GM21723 (cell line): ENCODE measurements at regions not wholly inside any gene's neighbourhood (a gene's known extent, or its start where the extent isn't known, plus 50 kb on each side); places are given as distances from the start of the nearest gene placed in this dataset.
A peak's percentile ranks its signal among the peaks of the same experiment; 100 is the strongest.
"Not testable (repeated sequence)": the region's sequence is repeated elsewhere in the genome, so short reads cannot be mapped to it uniquely, and the experiment has no call there.

Experiments used
- ATAC-seq: cut with Tn5 transposase; IDR thresholded peaks from one replicate; pipeline ENCODE4 v1.9.1; 2021; ENCODE audit warnings: mild to moderate bottlenecking, moderate library complexity; ENCODE audit not compliant: unreplicated experiment

DNA sequence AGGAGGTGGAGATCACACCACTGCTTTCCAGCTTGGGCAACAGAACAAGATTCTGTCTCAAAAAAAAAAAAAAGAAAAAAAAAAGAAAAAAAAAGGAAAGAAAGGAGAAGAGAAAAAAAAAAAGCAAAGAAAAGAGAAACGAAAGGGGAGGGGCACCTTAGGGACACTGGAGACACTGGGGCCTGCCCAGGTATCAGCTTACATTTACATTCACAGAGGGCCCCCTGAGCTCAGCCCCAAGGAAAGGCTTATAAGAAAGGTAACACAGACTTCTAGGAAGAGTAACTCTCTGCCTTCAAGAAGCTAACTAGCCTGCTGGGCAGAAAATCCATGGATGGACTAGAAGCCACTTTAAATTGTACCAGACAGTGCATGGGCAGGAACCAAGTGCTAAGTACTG is 108.8 kb downstream of the NPY start:
- ATAC-seq: no peak

DNA sequence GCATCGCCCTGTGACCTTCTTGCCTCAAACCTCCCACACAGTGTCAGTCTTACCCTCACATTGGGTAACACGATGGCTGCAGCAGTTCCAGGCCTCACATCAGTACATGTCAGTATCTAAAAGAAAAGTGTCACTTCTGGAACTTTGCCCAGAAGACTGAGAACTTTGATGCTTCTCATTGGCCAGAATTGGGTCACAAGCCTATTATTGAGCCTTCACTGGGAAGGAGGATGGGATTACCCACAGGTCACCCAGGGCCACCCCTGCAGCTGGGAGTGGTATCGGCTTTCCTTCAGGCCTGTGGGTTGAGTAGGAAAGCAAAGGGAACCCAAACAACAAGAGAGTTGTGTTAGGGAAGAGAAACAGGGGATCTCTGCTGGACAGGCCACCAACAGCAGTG is 111.5 kb downstream of the NPY start:
- ATAC-seq: no peak

DNA sequence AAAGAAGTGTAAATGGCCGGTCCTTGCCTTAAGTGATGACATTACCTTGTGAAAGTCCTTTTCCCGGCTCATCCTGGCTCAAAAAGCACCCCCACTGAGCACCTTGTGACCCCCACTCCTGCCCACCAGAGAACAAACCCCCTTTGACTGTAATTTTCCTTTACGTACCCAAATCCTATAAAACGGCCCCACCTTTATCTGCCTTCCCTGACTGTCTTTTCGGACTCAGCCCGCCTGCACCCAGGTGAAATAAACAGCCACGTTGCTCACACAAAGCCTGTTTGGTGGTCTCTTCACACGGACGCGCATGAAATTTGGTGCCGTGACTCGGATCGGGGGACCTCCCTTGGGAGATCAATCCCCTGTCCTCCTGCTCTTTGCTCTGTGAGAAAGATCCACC is 112.4 kb downstream of the NPY start:
- ATAC-seq: not testable (repeated sequence)

DNA sequence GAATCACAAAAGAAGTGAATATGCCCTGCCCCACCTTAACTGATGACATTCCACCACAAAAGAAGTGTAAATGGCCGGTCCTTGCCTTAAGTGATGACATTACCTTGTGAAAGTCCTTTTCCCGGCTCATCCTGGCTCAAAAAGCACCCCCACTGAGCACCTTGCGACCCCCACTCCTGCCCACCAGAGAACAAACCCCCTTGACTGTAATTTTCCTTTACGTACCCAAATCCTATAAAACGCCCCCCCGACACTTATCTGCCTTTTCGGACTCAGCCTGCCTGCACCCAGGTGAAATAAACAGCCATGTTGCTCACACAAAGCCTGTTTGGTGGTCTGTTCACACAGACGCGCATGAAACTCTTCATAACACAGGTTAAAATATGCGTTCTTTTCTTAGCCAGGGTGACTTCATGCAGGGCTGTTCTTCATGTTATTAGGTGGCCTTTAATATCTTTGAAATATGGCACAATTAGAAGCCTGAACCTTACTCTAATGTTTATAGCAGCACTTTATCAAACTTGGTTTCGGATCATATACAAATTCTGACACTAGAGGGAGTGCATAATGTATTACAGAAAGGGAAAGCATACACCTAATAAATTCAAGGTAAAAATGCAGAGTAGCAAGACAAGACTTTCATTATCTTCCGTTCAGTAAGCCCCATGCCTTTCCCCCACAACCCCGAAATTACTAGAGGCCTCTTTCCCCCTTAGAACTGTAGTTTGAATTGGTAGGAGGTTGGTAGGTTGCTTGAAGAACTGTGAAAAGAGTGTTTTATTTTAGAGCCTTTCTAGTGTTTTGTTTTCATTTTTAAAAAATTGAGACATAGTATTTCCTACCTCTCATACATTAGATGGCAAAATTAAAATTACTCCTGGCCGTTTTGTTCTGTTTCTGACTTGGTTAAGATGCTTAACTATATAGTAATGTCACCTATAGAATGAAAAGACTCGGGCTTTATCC is 117.9 kb downstream of the NPY start:
- no peak for ATAC-seq

DNA sequence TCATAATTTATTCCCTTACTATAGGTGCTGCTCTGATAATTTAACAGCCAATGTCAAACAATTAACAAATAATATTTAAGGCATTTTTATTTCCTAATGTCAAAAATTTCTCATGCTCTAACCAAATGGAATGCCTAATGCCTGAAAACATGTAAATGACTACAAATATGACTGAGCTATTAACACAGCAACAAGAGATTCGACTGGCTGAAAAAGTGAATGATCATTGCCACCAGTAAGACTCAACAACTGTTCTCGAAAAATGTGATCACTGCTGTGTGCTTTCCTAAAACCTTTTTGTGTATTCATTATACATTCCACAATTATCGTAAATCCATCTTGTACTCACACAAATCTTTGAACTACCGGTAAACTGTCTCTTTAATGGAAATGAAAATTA is 118.7 kb downstream of the NPY start:
- ATAC-seq: no peak

DNA sequence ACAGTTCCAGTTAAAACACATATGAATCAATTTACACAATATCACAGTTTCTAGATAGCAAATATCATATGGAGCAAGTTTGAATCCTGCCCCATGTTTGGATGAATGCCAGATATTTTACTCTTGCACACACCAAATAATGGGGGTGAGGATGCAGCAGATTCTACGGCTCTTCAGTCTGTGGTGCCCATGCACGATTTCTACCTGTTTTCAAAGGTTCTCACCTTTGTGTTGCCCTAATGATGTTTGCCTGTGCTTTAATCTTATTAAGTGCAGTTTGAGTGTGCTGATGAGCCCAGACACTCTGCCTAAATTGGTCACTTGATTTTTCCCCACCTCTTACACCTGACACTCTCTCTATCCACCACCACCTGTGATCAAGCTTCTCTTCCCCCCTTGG is 119.6 kb downstream of the NPY start:
- no peak for ATAC-seq

DNA sequence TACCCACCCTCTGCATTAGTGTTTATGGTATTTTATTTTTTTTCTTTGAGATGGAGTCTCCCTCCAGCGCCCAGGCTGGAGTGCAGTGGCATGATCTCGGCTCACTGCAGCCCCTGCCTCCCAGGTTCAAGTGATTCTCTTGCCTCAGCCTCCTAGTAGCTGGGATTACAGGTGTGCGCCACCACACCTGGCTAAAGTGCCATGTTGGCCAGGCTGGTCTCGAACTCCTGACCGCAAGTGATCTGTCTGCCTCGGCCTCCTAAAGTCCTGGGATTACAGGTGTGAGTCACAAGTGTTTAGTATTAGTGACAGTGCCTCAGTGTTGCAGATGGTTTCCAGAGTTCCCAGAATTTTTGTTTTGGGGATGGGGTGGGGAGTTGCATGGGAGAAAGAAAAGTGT is 120.3 kb downstream of the NPY start:
- no peak for ATAC-seq

DNA sequence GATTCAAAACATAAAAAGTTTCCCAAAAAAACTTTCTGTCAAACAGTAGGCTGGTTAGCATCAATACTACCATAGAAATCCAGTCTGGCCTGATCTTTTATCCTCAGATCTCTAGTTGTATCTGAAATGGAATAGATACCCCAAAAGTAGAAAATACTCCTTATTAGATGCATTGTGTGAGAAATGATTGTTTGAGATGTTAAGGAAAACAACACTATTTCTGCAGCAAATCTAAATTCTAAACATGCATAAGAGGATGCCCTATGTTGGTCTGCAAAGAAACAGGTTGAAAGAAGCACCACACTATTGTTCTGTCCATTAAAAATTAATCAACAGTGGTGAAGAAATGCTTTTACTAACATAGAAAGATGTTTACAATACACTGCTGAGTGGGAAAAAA is 121.0 kb downstream of the NPY start:
- no peak for ATAC-seq

DNA sequence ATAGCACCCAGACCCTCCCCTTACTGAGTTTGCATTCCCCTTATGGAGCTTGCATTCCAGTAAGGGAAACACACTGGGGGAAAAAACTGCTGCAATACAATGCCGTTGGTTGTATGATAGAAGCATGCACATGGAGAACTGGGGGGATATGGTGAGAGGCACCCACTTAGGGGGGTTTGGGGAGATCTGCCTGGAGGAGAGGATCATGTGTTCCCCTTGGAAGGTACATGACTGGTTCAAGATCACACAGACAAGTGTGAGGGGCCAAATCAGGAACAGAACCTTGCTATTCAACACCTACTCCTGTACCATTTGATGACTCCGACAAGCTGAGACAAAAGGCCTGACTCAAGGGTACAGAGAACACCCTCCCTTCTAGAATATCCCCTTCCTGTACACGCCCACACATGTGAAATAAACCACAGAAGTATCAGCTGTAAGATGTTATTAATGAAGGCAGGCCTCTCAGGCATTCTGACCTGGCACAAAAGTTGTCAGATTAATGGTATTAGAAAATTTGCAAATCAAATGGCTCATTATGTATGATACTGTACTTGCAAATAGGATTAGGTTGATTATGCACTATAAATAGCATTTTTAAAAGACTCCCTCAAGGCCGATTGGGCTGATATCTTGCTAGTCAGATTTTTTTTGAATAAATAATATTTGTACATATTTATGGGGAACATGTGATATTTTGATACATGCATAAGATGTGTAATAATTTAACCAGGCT is 122.2 kb downstream of the NPY start:
- ATAC-seq: peak; percentile 76

DNA sequence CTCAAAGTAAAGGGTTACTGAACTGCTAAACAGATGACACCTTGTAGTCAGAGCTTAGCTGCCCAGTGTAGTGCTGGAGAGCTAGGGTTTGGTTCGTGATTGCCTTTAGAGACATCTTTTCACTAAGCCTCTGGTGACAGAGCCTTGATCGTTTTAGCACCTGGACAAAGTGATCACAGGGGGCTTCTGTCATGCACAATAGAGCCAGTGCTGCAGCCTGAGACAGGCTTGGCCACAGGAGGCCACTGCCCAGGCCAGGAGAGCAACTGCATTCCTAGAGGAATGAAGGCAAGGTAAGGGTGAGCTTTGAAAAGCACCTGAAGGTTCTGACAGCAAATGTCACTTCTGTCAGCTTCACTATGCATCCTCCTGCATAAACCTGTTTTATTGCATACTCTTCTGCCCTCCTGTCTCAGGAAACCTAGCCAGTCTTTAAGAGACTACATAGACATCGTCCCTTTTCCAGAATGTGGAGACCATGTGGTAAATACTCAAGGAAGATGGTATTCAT is 122.9 kb downstream of the NPY start:
- no peak for ATAC-seq

DNA sequence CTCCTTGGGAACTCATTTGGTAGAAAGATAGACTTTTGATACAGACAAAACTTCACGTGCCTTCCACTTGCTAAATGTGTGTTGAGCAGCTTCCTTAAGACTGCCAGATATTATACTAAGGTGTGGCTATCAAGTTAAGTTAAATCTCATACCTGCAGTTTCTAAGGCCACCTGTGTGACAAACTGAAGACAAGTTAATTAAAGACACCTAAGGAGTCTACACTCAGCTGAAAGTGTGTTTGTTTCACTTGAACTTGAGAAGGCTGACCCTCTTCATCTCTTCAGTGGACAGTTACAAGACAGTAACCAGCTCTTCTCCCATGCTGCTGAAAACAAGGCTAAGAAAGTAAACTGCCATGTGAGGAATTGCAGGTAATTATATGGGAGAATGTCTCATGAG is 124.0 kb downstream of the NPY start:
- no peak for ATAC-seq

DNA sequence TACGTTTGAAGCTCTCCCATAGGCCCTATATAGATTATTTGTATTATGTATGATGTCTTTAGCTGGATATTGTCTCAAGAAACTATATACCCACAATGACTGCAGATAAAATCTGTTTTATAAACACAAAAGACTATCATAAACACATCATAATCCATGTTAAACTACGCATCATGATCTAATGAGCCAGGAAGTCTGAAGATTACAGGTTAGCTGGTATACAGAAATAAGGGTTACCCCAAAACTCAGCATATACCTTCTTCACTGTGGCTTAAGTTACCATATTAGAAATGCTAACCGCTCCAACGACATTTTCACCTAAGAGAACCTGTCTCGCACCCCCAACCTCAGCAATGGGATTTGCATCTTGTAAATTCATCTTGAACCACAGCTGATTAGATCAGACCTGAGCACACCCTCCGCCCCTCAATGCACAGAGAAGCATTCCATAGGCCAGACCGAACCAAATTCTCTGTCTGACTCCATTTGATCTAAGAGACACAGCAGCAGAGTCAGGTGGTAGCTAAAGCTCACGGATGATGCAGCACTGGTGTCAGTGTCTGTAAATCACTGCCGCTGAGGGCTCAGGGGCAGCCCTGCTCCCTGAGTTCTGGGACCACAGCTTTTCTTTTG is 124.9 kb downstream of the NPY start:
- ATAC-seq: no peak

DNA sequence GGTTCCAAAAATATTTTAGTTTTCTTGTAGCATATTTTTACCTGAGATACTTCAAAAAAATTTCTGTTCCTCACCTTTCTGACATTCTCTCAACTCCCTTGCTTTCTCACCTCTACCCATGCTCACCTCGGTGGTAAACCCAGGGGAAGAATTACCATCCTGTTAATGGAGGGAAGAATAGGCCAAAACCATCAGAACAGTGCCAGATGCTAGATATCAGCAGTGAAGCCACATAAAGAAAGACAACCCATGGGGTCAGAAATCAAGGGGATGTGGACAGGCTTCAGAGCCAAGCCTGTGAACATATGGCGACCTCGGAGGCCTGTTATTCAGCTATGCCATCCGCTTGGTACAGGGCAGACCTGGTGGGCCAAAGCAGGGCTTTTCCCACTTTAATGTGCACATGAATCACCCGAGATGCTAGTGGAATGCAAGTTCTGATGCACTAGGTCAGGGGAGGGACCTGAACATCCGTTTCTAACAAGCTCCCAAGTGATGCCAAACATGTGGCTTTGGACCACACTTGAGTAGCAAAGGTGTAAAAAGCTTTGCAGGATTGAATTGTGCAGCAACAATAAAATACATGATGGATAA is 125.5 kb downstream of the NPY start:
- ATAC-seq: no peak

DNA sequence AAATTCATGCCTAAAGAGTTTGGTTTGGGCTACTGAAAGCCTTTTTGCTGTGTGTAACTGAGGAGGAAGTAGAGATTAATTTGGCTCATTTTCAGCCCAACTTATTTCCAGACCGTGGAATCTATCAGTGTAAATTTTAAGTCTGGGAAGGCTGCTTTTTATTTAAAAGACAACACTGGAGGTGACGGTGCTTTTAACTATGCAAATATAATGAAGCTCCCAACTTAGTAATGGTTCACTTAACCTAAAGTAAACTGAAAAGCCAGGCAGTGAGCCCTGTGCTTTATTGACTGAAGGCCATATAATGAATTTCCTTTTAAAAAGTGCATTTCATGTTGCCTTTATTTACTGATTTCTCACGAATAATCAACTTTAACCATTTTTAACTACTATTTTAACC is 127.2 kb downstream of the NPY start:
- no peak for ATAC-seq

DNA sequence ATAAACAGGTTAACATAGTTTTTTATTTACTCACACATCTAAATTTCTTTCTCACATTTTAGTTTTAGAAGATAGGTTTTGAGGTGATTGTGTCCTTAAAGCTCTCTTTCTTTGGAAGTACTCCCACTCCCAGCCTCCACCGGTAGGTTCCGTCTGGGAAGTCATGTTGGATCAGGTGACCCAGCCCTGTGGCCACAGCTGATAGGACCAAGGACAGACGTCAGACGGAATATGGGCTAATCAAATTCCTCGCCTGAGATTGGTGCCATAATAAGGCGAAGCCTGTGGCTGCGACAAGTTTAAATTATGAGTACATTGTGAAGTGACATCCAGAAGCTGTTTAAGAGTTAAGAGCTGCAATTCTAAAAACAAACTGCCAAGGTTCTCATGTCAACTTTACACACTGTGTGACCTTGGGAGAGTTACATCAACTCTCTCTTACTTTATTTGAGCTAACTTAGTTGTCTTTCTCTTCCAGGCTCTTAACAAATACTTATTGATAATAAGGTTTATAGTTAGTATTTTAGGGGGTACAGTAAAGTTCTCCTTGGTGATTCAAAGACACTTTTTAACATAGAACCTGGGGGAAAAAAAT is 133.6 kb downstream of the NPY start:
- ATAC-seq: no peak

DNA sequence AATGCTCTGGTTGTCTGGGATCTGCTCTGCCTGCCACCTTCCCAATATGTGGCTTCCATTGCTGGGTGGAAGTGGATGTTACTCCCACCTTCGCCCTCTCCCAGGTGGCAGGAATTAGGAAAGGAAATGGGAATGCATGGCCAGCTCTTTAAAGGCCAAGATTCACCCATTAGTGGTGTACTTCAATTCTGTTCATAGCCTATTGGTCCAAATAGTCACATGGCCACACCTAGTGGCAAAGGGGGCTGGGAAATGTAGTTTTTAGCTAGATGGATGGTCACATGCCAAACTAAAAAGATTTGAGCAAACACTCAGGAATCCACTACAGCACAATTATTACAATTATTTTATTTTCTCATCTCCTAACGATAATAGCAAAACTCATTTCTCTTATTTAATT is 135.1 kb downstream of the NPY start:
- peak; percentile 60 for ATAC-seq

DNA sequence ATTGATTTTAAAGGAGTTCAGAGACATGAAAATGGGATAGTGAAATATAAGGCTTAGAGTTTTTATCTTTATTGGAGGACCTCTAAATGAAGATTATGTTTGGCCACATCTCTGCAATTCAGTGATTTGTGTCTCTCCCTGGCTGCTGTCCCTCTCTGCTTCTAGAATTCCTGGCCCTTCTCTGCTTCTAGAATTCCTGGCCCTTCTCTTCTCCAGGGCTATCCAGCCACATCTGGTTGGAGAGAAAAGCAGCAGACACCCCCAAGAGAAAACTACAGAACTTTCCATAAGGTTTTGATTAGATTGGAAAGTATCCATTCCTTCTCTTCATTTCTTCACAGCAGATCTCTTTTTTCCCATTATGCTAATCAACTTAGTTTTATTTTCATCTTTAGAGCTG is 135.5 kb downstream of the NPY start:
- no peak for ATAC-seq

DNA sequence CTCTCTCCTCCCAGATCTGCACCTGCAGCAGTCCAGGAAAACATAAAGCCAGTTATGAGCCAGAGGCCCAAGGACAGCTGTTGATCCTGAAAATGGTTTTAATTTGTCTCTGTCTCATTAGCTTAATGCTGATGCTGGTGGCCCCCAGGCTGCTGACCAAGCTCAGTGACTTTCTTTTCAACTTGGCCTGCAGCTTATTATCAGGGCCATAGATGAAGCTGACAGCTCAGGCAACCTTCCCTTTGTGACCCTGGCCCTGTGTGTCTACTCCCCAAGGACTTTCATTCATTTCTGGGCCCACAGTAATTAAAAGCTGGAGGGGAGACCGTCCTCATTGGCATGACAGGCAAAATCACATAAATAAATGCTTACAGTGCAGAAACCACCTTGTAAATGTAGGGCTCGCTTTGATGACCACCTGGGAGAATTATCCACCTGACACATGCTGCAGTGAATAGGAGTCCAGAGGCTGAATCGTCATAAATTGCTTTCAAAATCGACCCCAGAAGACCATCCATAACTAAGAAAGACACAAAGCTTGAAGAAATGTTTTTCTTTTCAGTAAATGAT is 138.5 kb downstream of the NPY start:
- ATAC-seq: no peak

DNA sequence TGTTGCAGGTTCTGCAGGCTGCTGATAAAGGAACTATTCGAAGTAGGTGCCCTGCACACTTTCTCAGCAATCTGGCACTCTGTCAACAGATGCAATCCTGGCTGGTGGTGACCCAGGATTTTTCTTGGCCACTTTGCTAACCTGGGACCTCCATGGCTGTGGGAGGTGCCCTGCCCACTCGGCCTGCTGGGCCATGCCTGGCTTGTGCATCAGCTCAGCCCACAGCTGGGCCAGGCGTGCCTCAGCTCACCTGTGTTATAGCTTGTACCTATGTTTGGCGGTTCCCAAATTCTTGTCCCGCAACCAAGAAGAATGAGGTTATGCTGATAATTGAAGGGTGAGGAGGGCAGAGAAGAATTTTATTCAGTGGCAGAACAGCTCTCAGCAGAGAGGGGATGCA is 141.7 kb downstream of the NPY start:
- no peak for ATAC-seq

DNA sequence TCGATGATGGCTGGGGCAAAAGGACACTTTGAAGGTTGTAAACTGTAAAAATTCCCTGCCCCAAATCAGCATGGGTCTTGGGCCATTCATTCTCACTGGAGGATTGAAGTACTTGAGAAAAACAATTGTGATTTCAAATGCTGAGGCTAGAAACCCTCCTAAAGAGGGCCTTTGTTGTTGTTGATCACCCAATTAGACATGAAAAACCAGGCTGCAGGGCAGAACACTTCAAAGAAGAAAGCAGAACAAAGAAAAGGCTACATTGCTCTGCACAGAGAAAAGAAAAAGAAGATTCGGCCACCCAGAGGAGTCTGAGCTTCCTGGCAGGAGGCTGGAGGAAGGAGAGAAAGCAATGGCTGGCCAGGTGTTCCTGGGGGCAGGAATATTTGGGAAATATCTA is 143.1 kb downstream of the NPY start:
- ATAC-seq: no peak
